Fibroblast of lung (primary cell): ENCODE measurements at regions not wholly inside any gene's neighbourhood (a gene's known extent, or its start where the extent isn't known, plus 50 kb on each side); places are given as distances from the start of the nearest gene placed in this dataset.

ENCODE experiments used
- EZH2 ChIP-seq: IDR thresholded peaks from 2 replicates; pipeline ENCODE4 v1.5.1; 2012; ENCODE audit warnings: low read length, control low read depth, mild to moderate bottlenecking; ENCODE audit errors: missing control alignments
- TF ChIP-seq, protein P1 (sequence below), 2 donors: IDR thresholded peaks in 1 of 2; conservative IDR thresholded peaks in 1 of 2; 1 replicate in 1 of 2; 2 replicates in 1 of 2; pipeline ENCODE4 v1.5.1; 2011 to 2012; ENCODE audit warnings: low read length in 2 of 2, control low read depth in 1 of 2, inconsistent platforms in 1 of 2, low read depth in 1 of 2, mild to moderate bottlenecking in 1 of 2

DNA sequence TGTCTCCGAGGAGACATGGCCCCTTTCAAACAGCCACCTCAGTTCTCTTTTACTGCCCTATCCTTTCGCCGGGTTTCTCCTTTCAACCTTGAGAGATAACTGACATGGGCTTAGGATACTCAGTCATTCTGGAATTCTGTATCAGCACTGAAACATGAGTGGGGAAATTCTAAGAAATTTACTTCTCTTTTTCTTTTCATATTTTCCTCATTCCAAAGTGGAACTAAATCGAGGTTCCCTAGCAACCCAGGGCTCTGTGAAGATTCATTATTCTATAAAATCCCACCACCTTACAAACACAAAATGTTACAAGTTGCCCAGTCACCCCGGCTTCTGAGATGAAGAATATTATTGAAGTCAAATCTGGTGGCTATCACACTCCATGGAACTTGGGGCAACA, 319.2 kb downstream of the ENC1 start:
- TF ChIP-seq, protein P1, sequence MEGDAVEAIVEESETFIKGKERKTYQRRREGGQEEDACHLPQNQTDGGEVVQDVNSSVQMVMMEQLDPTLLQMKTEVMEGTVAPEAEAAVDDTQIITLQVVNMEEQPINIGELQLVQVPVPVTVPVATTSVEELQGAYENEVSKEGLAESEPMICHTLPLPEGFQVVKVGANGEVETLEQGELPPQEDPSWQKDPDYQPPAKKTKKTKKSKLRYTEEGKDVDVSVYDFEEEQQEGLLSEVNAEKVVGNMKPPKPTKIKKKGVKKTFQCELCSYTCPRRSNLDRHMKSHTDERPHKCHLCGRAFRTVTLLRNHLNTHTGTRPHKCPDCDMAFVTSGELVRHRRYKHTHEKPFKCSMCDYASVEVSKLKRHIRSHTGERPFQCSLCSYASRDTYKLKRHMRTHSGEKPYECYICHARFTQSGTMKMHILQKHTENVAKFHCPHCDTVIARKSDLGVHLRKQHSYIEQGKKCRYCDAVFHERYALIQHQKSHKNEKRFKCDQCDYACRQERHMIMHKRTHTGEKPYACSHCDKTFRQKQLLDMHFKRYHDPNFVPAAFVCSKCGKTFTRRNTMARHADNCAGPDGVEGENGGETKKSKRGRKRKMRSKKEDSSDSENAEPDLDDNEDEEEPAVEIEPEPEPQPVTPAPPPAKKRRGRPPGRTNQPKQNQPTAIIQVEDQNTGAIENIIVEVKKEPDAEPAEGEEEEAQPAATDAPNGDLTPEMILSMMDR (conservative IDR thresholded peaks at IDR 0.05 in 1 of 2, IDR thresholded peaks at IDR 0.05 in 1 of 2; ENCODE audit: low read depth in 1 of 2, low read length in 2 of 2) = no peak
- no peak for TF ChIP-seq EZH2
